ENCODE measurements at regions not wholly inside any gene's neighbourhood (a gene's known extent, or its start where the extent isn't known, plus 50 kb on each side); places are given as distances from the start of the nearest gene placed in this dataset.
A peak's percentile ranks its signal among the peaks of the same experiment; 100 is the strongest.

DNA sequence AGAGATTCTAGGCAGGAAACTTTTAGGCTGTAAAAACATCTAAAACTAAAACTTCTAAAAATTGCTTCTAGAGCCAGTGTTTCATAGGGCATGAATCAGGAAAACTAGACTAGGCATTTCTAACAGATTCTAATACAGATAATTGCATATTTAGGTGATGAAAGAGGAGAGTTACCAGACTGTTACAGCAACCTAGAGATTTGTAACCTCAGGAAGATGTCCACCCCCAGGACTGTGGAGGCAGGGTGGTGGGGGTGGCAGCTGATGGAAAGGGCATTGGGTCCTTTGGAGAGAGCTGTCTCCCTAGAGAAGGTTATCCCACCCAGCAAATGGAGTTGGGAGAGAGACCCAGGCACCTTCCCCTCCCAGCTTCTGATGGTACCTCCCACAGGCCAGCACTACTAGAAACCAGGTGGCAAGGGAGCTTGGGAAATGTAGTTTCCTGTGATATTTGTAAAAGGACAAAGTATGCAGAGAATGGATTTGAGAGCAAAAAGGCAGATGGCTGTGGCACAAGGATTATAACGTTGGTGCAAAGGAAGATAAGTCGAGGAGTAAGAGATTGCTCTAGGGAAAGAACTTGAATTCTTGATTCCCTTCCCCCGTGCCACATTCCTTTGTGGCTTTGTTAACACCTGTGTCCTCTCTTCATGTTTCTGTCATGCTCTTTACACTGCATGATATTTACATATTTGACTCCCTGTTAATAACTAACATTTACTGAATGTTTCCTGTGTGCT is 75.6 kb upstream of the MGAT5 start:
- peak; percentile 35 for DNase-seq

DNA sequence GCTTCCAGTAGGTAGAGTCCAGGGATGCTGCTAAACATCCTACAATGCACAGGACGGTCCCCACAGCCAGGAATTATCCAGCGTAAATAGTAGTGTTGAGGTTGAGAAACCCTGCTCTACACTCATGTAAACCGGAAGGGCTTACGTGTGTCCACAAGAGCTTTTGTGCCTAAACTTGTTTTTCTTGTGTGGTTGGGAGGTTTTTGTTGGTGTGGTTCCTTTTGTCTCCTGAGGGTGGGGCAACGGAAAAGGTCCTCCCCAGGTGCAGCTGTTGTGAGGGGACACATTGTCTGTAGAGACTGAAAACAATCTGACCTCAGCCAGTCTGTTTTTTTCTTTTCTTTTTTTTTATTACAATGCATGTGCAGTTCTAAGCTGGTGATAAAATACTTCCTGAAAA is 72.7 kb upstream of the MGAT5 start:
- DNase-seq = no peak

DNA sequence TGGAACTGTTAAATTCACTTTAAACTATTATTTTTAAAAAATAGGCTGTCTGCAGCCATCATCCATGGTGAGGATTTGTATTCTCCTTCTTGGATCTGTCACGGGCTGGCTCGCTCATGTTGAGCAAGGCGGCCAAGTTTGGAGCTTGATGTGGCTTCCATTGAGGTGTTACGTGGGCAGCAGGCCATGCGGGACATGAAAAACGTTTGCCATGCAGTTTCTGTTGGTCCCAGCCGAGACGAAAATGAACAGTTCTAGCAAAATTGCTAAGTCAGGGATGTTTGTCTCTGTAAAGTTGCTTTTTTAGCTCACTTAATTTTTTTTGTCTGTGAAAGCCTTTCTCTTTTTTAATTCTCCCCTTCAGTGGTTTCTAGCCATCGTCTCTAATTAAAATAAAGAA is 70.2 kb upstream of the MGAT5 start:
- no peak for DNase-seq

DNA sequence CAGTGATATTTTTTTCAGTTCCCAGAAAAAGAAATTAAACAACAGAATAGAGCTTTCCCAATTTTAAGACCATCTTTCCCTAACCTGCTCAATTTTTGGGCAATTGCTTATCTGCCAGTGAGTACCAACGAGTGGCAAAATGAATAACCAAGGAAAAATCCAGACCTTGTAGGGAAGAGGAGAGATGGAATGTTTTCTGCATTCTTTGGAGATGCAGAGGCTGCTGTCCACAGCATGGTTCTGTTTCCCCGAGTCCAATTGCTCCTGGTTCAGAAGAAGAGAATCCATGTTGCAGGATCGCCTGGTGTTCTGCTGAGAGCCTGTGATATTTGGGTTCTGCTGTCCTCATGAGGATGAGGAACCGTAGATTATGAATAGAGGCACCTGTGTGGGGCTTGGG is 68.2 kb upstream of the MGAT5 start:
- no peak for DNase-seq

DNA sequence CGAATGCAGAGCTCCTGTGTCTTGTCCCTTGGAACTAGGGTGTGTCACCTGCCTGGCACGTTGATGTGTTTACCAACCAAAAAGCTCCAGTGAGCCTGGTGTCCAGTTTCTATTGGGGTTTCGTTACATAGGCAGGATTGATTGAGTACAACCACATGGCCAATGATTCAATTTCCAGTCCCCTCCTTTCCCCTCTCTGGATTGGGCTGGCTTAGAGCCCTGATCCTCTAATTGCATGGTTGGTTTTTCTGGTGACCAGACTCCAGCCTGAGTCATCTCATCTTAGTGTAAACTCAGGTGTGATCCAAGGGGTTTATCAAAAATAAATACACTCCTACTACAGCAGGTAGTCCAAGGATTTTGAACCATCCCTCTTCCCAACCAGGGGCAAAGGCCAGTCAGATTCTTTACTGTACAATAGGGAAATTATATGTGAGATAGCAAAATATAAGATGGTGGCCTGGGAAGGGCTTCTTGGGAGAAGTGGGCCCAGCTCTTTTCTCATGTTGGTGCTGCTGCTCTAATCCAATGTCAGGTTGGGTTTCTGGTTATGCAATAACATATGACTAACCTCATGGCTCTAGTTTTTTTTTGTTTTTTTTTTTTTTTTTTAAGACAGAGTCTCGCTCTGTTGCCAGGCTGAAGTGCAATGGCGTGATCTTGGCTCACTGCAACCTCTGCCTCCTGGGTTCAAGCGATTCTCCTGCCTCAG is 64.7 kb upstream of the MGAT5 start:
- DNase-seq = peak; percentile 37

DNA sequence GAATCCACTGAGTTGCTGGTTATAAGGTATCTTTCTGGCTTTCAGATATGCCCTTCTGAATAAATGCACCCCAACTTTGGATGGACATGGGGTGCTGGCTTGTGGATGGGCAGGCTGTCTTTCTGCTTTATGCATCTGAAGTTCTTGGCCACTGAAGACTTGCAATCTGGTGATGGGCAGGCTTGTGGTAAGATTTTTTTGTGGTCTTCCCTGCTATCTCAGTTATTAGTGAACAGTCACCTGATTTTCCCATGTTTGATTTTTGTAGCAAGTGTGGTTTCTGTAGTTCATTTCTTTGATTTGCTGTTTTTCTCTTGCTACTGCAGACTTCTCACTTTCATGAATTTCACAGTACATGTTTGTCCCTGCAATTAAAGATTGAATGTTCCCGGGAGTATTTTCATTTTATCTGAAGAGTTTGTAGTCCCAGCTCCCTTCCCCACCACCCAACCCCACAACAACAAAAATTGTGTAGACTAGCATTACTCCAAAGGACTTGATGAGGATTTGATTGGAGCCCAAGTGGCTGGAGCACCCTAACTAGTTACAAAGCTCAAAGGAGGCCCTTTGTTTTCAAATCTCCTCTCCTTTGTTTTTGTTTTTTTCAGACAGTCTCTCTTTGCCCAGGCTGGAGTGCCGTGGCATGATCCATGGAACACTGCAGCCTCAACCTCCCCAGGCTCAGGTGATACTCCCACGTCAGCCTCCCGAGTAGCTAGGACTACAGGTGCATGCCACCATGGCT is 63.6 kb upstream of the MGAT5 start:
- DNase-seq = no peak

DNA sequence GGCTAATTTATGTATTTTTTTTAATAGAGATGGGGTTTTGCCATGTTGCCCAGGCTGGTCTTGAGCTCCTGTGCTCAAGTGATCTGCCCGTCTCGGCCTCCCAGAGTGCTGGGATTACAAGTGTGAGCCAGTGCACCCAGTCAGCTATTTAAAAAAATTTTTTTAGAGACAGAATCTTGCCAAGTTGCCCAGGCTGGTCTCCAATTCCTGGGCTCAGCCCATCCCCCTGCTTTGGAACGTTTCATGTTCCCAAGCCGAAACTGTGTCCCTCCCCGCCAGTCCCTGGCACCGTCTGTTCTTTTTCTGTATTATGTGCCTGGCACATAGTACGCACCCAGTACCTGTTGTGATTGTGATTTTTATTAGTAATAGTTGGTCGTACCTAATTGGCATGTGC is 63.1 kb upstream of the MGAT5 start:
- DNase-seq = no peak

DNA sequence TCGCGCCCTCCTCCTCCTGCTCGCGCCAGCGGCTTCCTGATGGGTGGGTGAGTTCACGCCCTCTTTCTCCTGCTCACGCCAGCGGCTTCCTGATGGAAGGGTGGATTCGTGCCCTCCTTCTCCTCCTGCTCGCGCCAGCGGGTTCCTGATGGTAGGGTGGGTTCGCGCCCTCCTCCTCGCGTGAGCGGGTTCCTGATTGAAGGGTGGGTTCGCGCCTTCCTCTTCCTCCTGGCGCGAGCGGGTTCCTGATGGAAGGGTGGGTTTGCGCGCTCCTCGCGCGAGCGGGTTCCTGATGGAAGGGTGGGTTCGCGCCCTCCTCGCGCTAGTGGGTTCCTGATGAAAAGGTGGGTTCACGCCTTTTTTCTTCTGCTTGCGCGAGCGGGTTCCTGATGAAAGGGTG is 62.0 kb upstream of the MGAT5 start:
- DNase-seq = no peak

DNA sequence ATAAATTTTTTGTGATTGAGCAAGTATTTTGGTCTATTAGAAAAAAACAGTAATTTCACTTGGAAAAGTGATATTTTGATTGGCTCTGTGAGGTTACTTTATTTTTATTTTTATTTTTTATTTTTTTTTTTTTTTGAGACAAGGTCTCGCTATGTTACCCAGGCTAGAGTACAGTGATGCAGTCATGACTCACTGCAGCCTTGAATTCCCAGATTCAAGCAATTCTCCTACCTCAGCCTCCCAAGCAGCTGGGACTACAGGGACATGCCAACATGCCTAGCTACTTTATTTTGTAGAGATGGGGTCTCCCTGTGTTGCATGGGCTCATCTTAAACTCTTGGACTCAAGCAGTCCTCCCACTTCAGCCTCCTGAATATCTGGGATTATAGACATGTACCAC is 60.9 kb upstream of the MGAT5 start:
- peak; percentile 75 for DNase-seq

DNA sequence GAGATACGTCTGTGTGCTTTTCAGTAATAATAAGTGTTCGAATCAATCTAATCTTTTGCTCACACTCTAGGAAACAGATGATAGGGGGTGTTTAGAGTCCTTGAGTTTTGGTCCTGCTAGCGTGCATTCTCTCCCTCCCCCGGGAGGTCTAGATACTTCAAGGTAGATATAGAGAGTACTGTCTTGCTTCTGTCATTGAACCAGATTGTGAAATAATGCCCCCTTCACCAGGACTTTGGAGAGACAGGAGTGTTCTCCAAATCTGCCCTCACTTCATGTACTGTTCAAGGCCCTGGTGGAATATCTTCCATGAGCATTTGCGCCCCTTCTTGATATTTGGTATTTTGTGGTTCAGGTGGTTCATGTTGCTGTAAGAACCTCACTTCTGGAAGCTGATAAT is 59.4 kb upstream of the MGAT5 start:
- DNase-seq = no peak

DNA sequence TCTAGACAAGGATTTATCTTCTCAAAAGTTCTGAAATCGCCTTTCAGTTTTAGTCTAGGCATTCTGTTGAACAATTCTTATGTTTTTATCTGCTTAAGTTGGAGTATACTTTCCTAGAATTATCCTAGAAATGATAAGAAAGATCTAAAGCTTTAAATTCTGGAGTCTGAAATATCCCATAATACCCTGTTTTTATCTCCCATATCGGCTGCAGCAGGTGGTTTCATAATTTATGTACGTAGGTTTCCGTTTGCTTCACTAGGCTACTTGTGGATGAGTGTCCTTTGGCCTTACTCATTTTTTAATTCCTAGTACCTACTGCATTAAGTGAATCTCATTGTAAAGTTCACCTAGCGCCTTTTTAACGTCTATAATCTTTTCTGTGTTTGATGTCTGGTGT is 58.5 kb upstream of the MGAT5 start:
- DNase-seq = no peak

DNA sequence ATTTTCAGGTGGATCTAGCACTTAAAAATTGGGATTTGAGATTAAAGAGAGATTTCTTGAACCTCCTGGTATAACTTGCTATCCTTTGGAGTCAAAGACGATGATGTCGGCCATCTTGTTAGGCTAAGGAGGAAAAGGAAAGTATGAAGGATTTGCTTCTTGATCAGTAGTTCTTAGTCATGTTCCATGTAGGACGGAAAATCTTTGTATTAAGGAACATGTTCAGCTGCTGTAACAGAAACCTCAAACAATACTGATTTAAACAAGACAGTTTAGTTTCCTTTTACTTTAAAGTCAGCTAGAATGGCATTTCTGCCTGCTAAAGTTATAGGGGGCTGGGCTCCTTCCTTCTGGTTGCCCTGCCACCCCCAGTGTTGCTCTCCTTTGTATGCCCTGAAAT is 56.4 kb upstream of the MGAT5 start:
- DNase-seq = no peak

DNA sequence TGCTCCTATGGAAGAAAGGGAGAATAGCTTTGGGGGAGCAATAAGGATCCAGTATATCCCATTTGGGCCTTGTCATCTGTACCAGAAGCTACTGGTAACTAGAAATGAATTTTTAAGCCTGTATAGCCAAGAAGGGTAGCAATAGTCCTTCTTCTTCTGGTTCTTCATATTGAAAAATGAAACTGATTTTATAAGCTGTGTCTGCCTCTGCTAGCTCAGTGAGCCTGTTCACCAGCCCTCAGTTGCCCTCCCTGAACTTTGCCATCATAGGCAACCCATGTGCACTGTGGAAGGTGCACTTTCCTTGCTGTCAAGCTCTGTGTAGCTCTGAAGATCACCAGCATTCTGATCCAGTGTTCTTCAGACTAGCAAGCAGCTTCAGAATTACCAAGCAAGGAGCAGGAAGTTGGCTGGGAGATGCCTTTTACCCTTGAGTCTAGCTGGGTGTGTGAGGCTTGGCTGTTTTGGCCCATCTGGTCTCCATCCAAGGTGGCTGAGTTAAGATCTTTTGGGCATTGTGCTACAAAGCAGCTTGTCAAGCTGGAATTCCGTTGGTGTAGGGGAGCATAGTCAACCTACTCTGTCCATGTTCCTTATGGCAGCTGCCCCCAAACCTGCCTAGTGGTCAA is 55.8 kb upstream of the MGAT5 start:
- DNase-seq = no peak

DNA sequence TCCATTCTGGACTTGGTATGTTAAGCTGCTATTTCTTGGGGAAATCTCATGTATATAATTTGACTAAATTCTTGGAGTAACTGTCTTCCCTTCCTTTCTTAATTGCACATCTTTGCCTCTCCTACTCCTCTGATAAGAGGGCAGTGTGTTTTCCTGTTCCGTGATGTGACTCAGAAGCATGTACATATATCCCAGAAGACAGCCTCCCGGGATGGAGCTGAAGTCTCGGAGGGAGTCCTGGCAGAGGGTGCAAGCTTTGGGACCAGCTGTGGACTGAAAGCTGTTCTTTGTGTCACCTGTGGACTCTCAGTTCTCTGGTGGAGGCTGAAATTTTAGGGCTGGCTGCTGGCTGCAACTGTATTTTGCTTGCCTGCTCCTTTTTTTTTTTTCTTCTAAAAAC is 54.7 kb upstream of the MGAT5 start:
- no peak for DNase-seq

DNA sequence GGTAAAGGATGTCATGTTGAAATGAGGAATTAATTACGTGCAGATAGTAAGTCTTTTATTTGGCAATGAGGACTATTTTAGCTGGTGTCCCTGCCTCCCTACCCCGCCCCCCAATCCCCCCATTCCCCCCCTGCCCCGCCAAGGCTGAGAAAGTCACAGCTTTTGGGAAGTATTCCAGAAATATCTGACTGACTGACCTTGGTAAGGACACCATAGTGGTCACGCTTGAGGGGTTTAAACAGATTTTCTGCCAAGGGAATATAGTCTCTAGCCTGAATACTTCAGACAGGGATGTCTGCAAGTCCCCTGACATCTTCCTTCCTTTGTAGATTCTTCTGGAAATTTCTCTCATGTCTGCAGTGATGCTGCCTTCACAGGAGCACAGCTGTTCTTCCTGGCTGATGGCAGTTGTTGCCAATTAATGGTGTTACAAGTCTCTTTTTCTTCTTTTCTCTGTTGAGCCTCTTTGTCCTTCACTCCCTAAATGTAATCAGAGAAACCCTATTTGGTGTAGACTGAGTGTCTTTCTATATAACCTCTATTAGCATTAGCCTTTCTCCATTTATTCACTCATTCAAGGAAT is 53.7 kb upstream of the MGAT5 start:
- no peak for DNase-seq

DNA sequence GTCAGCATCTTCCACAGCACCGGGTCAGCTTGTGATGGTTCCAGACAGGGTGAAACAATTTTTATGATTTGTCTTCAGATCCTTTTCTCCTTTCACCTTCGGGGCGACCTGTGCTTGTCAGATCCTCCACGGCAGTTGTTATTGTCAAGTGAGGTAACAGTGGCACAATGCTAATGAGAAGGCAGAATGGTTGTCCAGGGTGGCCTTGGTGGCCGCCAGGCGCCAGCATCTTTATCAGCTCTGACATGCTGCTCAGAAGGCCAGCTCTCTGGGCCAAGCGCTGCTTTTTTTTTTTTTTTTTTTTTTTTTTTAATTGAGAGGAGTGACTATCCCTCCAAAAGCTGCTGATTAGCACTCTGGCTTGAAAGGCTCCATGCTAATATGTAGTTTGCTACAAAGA is 52.3 kb upstream of the MGAT5 start:
- DNase-seq = no peak

DNA sequence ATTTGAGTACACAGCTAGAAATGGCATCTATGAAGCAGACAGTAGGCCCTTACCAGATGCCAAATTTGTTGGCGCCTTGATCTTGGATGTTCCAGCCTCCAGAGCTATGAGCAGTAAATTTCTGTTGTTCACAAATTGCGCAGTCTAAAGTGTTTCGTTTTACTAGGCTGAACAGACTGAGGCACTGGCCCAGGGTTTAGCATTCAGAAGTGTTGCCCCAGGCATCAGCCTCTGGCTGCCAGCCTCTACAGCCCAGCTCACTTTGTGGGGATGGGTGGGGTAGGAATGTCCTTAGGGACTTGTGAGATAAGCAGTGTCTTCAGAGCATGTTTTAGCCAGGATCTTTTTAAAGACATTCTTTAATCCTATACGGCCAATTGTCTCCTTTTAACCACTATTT is 51.5 kb upstream of the MGAT5 start:
- DNase-seq = no peak

DNA sequence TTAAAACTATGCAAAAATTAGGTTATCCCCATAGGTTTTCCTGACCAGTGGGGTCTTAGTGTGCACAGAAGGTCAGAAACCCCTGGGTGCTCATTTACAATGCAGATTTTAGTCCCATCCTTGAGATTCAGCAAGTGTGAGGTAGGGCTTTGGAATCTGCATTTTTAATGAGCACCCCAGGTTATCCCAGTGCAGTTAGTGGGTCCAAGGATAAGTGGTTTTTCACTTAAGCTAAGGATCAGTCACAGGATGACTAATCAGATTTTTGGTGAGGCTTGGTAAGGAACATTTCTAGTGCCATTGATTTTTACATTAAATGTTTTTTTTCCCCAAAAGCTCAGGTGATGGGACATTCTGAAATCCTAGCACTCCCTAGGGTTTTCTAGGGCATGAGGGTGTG is 50.7 kb upstream of the MGAT5 start:
- no peak for DNase-seq

Data from fibroblast of skin of abdomen (primary cell).